ENCODE measurements at regions not wholly inside any gene's neighbourhood (a gene's known extent, or its start where the extent isn't known, plus 50 kb on each side); places are given as distances from the start of the nearest gene placed in this dataset.
A peak's percentile ranks its signal among the peaks of the same experiment; 100 is the strongest.

GRCh38 chr11:106400949-106401570, 323.6 kb downstream of the AASDHPPT start:
- no peak for DNase-seq (ENCODE audit: low spot score)

DNA sequence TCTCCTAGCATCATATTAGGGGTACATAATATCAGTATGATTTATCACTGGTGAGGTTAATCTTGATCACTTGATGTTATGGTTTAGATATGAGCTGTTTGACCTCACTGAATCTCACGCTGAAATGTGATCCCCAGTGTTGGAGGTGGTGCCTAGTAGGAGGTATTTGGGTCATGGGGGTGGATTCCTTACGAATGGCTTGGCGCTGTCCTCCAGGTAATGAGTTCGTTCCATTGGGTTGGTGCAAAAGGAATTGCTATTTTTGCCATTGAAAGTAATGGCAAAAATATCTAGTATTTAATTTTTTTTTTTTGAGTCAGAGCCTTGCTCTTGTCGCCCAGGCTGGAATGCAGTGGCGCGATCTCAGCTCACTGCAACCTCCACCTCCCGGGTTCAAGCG, 326.3 kb downstream of the AASDHPPT start:
- no peak for DNase-seq (ENCODE audit: low spot score)

DNA sequence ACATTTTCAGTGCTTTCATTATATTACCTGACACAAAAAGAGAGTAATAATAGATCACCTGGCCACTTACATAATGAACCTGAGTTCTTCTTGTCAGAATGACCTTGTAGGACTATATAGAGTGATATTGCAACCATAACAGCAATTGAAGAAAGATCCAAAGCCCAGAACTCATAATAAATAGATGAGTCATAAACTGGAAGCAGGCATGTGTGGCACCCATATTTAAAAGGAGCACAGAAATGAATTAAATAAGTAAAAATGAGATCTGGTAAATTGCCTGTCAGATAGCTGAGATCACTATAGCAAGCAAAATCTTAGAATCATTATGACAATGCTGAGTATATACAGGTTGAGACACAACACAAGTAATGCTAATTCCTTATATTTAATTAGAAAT, 331.8 kb downstream of the AASDHPPT start:
- DNase-seq (ENCODE audit: low spot score), result no peak

DNA sequence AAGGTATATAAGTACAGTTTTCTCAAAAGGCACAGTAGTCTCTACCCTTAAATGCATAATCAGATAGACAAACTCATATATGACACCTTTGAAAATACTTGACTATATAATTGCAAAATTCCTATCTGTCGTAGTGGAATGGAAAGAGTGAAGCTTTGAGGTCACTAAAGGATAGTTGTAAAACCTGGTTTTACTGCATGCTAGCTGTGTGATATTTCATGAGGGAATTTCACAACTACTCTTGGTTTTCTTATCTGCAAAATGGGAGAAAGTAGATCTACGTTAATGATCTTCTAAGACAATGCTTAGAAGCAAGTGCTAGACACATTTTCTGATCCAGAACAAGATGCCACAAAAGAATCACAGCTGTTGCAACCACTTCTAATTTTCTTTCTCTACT, 332.2 kb downstream of the AASDHPPT start:
- no peak for DNase-seq (ENCODE audit: low spot score)

GRCh38 chr11:106410902-106411301, 333.4 kb downstream of the AASDHPPT start:
- no peak for DNase-seq (ENCODE audit: low spot score)

DNA sequence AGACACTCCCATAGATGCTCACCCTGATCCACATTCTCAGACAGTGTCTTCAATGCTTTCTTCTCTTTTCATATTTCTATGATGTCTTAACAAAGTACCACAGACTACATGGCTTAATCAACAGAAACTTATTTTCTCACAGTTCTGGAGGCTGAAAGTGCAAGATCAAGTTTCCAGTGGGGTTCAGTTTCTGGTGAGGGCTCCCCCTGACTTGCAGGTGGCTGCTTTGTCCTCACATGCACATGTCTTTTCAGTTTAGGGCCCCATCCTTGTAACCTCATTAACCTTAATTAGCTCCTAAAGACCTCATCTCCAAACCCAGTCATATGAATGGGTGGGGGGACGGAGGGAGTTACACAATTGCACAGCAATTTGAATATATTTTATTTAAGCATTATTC, 335.8 kb downstream of the AASDHPPT start:
- DNase-seq (ENCODE audit: low spot score), result no peak

GRCh38 chr11:106415510-106415909, 338.0 kb downstream of the AASDHPPT start:
- DNase-seq (ENCODE audit: low spot score), result no peak

DNA sequence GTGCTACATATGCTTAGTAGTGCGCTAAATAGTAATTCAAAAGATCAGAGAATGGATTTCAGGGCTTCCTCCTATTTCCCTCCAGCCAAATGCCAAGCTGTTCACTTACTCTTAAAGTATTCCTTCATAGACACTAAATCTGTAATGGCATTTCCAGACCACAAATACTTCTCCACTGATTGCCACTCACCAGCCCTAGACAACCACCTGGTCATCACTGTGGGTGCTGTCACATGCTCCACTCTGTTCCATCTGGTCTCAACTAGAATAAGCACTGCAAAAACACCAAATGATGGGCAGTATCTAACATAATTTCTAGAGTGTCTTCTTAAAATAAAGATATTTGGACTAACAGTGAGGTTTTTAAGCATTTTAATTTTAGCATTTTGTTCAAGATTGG, 341.3 kb downstream of the AASDHPPT start:
- no peak for DNase-seq (ENCODE audit: low spot score)

DNA sequence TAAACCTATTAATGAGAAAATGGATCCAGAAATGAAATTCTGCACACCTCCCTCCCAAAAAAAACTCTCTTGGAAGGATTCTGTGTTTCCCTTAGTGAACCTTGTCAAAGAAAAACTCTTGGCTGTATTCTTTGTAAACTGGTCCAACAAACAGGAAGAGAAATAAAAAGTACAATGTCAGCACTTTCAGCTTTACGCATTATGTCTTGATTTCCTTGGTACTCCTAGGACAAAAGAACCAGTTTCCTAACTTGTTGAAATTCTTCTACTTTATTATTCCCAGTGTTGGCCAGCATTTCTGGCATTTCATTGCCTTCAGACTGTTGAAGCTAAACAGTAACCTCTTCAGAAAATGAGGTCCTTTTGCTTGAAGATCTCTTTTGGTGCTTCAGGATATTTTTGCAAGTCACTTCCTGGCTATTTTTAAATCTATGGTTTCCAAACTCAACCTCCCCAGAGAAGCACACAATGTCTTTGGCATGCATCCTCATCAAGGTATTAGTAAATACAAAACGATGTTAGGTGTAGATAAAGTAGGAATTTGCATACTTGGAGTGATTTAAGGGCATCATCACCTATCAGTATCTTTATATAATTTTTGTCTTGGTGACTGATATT, 342.7 kb downstream of the AASDHPPT start:
- DNase-seq (ENCODE audit: low spot score), result no peak

DNA sequence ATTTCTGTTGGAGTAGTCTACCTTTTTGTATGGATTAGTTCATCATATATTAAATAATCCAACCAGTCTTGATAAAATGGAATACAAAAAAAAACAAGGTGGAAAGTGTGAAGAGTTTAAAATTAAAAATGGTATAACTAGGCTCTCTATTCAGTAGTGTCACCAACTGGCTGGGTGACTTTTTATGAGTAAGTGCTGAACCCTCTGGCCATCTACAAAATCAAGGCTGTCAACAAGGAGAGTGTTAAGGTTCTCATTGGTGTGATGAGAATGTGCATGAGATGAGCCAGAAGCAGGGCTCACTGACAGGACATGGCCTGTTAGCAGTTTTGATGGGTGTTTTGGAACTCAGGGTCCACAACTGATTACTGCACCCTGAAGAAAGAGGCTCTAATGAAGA, 343.2 kb downstream of the AASDHPPT start:
- DNase-seq (ENCODE audit: low spot score), result no peak

GRCh38 chr11:106421676-106422292, 344.3 kb downstream of the AASDHPPT start:
- DNase-seq (ENCODE audit: low spot score), result peak; percentile 22

DNA sequence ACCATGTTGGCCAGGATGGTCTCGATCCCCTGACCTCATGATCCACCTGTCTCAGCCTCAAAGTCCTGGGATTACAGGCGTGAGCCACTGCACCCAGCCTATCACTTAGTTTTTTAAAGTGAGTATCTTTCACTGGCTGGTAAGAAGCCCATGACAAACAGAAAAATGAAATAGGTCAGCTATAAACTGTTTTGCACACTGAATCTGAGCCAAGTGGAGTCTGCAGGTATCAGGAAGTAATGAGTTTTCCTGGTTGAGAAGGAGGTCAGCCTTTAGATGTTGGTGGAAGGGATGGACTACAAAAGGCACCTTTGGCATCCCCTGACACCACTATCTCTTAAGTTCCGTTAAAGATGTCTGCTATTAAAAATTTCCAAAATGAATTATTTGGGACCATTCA, 345.1 kb downstream of the AASDHPPT start:
- DNase-seq (ENCODE audit: low spot score), result no peak

- DNase-seq (ENCODE audit: low spot score), result no peak
Observed at GRCh38 chr11:106424111-106424510, 346.6 kb downstream of the AASDHPPT start.

GRCh38 chr11:106425819-106426218, 348.4 kb downstream of the AASDHPPT start:
- no peak for DNase-seq (ENCODE audit: low spot score)

GRCh38 chr11:106426696-106427095, 349.2 kb downstream of the AASDHPPT start:
- no peak for DNase-seq (ENCODE audit: low spot score)

- DNase-seq (ENCODE audit: low spot score), result no peak
Observed at GRCh38 chr11:106427736-106428135, 350.3 kb downstream of the AASDHPPT start.

GRCh38 chr11:106442032-106442431, 364.6 kb downstream of the AASDHPPT start:
- no peak for DNase-seq (ENCODE audit: low spot score)

GRCh38 chr11:106446302-106446701, 368.8 kb downstream of the AASDHPPT start:
- no peak for DNase-seq (ENCODE audit: low spot score)

DNA sequence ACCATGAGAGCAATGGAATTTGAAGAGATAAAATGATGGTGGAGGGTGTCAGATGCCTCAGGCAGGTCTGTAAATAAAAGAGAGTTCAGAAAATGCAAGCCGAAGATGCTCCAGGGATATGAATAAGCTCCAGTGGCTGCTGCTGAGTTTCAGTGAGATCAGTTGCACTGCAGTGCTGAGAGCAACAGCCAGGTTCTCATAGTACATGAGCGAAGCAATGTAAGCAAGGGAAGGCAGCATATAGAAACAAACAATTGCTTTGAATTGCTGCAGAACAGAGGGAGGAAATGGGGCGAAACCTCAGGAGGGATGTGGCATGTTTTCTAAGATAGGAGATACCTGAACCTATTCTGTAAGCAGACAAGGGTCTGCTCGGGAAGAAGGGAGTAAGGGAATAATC, 369.5 kb downstream of the AASDHPPT start:
- DNase-seq (ENCODE audit: low spot score), result no peak

- DNase-seq (ENCODE audit: low spot score), result no peak
Observed at GRCh38 chr11:106447631-106448191, 370.2 kb downstream of the AASDHPPT start.

- DNase-seq (ENCODE audit: low spot score), result no peak
Observed at GRCh38 chr11:106449763-106450162, 372.3 kb downstream of the AASDHPPT start.

DNA sequence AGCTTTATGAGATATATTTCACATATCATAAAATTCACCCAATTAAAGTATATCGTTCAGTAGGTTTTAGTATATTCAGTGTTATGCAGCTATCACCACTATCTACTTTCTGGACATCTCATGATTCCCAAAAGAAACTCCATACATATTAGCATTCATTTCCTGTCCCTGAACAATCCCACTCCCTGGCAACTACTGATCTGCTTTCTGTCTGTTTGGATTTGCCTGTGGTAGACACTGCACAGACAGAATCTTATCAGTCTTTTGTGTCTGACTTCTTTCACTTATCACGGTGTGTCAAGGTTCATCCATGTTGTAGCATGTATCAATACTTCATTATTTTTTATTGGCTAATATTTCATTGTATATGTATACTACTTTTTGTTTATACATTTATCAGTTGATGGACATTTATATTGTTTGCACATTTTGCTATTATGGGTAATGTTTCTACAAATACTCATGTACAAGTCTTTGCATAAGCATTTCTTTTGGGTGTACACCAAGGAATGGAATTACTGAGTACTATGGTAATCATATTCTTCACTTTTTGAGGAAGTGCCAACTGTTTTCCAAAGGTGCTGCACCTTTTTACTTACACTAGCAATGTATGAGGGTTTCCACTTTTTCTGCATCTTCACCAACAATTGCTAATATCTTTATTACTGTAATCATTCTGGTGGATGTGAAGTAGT, 373.9 kb downstream of the AASDHPPT start:
- DNase-seq (ENCODE audit: low spot score), result no peak

GRCh38 chr11:106456647-106457046, 379.2 kb downstream of the AASDHPPT start:
- DNase-seq (ENCODE audit: low spot score), result no peak

All from iPS-NIHi11 (cell line).